HG03175 (cell line): ENCODE measurements at regions not wholly inside any gene's neighbourhood (a gene's known extent, or its start where the extent isn't known, plus 50 kb on each side); places are given as distances from the start of the nearest gene placed in this dataset.
"Not testable (repeated sequence)": the region's sequence is repeated elsewhere in the genome, so short reads cannot be mapped to it uniquely, and the experiment has no call there.

ENCODE experiments used
- ATAC-seq: cut with Tn5 transposase; IDR thresholded peaks from one replicate; pipeline ENCODE4 v1.9.1; 2021; ENCODE audit warnings: mild to moderate bottlenecking, moderate library complexity; ENCODE audit not compliant: unreplicated experiment

- no peak for ATAC-seq
Observed at GRCh38 chr13:111411919-111412650, 91.6 kb downstream of the TEX29 start.

GRCh38 chr13:111413407-111414187 is 93.2 kb downstream of the TEX29 start:
- ATAC-seq: no peak

GRCh38 chr13:111414341-111414740 is 93.9 kb downstream of the TEX29 start:
- ATAC-seq: no peak

- ATAC-seq: no peak
Observed at GRCh38 chr13:111415246-111415645, 94.8 kb downstream of the TEX29 start.

- no peak for ATAC-seq
Observed at GRCh38 chr13:111415765-111416164, 95.3 kb downstream of the TEX29 start.

- ATAC-seq: no peak
Observed at GRCh38 chr13:111418101-111418500, 97.7 kb downstream of the TEX29 start.

GRCh38 chr13:111420113-111420876 is 99.9 kb downstream of the TEX29 start:
- ATAC-seq: no peak

GRCh38 chr13:111421216-111421615 is 100.8 kb downstream of the TEX29 start:
- no peak for ATAC-seq

- ATAC-seq: no peak
Observed at GRCh38 chr13:111422348-111422747, 101.9 kb downstream of the TEX29 start.

- no peak for ATAC-seq
Observed at GRCh38 chr13:111423168-111423785, 102.8 kb downstream of the TEX29 start.

GRCh38 chr13:111424134-111424533 is 103.7 kb downstream of the TEX29 start:
- ATAC-seq: no peak

GRCh38 chr13:111425326-111425725 is 104.9 kb downstream of the TEX29 start:
- no peak for ATAC-seq

- ATAC-seq: peak; percentile 86
Observed at GRCh38 chr13:111429064-111429558, 108.7 kb downstream of the TEX29 start.

- ATAC-seq: no peak
Observed at GRCh38 chr13:111431206-111431605, 110.8 kb downstream of the TEX29 start.

GRCh38 chr13:111434578-111435159 is 114.2 kb downstream of the TEX29 start:
- no peak for ATAC-seq

GRCh38 chr13:111436446-111436845 is 116.0 kb downstream of the TEX29 start:
- ATAC-seq: no peak

- ATAC-seq: no peak
Observed at GRCh38 chr13:111437417-111437816, 117.0 kb downstream of the TEX29 start.

GRCh38 chr13:111437856-111438547 is 117.6 kb downstream of the TEX29 start:
- no peak for ATAC-seq

GRCh38 chr13:111440492-111440891 is 120.0 kb downstream of the TEX29 start:
- ATAC-seq: not testable (repeated sequence)

- no peak for ATAC-seq
Observed at GRCh38 chr13:111443981-111444380, 123.5 kb downstream of the TEX29 start.
